ENCODE measurements at regions not wholly inside any gene's neighbourhood (a gene's known extent, or its start where the extent isn't known, plus 50 kb on each side); places are given as distances from the start of the nearest gene placed in this dataset.
"Not testable (repeated sequence)": the region's sequence is repeated elsewhere in the genome, so short reads cannot be mapped to it uniquely, and the experiment has no call there.

DNA sequence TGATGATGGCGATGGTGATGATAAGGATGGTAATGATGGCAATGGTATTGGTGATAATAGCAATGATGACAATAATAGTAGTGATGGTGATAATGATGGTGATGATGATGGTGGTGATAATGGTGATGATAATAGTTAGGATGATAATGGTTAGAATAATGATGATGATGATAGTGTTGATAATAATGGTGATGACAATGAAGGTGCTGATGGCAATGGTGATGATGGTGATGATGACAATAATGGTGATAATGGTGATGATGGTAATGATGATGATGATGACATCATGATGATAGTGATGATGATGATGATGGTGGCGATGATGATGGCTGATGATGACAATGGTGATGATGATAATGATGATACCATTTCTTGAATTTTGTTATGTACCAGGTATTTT, 309.9 kb downstream of the MIAT start:
- no peaks in the 10 kb centered on the region for H3K4me1 ChIP-seq (ENCODE audit: insufficient read depth, low read length)
- H3K36me3 ChIP-seq (ENCODE audit: insufficient read depth, low read length): no peaks in the 10 kb centered on the region
- no peak overlapping the region for H3K9ac ChIP-seq (ENCODE audit: low read depth, low read length)

GRCh38 chr22:26968859-26969523, 311.6 kb downstream of the MIAT start:
- H3K36me3 ChIP-seq (ENCODE audit: insufficient read depth, low read length): no peaks in the 10 kb centered on the region
- no peaks in the 10 kb centered on the region for H3K9me3 ChIP-seq (ENCODE audit: control insufficient read depth, insufficient read depth, low read length)
- no peaks in the 10 kb centered on the region for H3K4me1 ChIP-seq (ENCODE audit: insufficient read depth, low read length)
- H3K9ac ChIP-seq (ENCODE audit: low read depth, low read length): no peak overlapping the region

More for the DNA sequence above, 309.9 kb downstream of the MIAT start:
- H3K9me3 ChIP-seq (ENCODE audit: control insufficient read depth, insufficient read depth, low read length): no peaks in the 10 kb centered on the region

GRCh38 chr22:26970809-26971394, 313.5 kb downstream of the MIAT start:
- Histone ChIP-seq H3K9ac (ENCODE audit: low read depth, low read length) (no peak overlapping the region), H3K9me3 (ENCODE audit: control insufficient read depth, insufficient read depth, low read length) (no peaks in the 10 kb centered on the region), H3K4me1 (ENCODE audit: insufficient read depth, low read length) (no peaks in the 10 kb centered on the region), H3K36me3 (ENCODE audit: insufficient read depth, low read length) (no peaks in the 10 kb centered on the region)

- Histone ChIP-seq H3K9me3 (ENCODE audit: control insufficient read depth, insufficient read depth, low read length) (no peaks in the 10 kb centered on the region), H3K36me3 (ENCODE audit: insufficient read depth, low read length) (no peaks in the 10 kb centered on the region), H3K9ac (ENCODE audit: low read depth, low read length) (no peak overlapping the region), H3K4me1 (ENCODE audit: insufficient read depth, low read length) (no peaks in the 10 kb centered on the region)
Measured at GRCh38 chr22:26972286-26972685, 314.9 kb downstream of the MIAT start.

- not testable (repeated sequence) for H3K4me1 ChIP-seq (ENCODE audit: insufficient read depth, low read length); H3K9me3 ChIP-seq (ENCODE audit: control insufficient read depth, insufficient read depth, low read length); H3K36me3 ChIP-seq (ENCODE audit: insufficient read depth, low read length)
Measured at GRCh38 chr22:26972915-26973314, 315.5 kb downstream of the MIAT start.

DNA sequence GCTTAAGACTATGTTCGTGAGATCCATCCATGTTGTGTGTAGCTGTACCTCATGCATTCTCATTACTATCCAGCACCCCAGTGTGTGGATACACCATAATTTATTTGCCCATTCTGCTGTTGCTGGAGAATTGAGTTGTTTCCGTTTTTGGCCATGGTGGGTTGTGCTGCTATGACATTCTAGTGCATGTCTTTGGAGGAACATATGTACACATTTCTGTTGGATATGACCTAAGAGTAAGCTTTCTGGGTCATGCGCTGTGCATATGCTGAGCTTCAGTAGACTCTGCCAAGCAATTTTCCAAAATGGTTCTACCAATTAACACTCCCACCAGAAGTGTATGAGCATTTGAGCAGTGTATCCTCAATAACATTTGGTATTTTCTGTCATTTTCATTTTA, 316.6 kb downstream of the MIAT start:
- H3K9ac ChIP-seq (ENCODE audit: low read depth, low read length): no peak overlapping the region

More at GRCh38 chr22:26972915-26973314, 315.5 kb downstream of the MIAT start:
- H3K9ac ChIP-seq (ENCODE audit: low read depth, low read length): not testable (repeated sequence)

DNA sequence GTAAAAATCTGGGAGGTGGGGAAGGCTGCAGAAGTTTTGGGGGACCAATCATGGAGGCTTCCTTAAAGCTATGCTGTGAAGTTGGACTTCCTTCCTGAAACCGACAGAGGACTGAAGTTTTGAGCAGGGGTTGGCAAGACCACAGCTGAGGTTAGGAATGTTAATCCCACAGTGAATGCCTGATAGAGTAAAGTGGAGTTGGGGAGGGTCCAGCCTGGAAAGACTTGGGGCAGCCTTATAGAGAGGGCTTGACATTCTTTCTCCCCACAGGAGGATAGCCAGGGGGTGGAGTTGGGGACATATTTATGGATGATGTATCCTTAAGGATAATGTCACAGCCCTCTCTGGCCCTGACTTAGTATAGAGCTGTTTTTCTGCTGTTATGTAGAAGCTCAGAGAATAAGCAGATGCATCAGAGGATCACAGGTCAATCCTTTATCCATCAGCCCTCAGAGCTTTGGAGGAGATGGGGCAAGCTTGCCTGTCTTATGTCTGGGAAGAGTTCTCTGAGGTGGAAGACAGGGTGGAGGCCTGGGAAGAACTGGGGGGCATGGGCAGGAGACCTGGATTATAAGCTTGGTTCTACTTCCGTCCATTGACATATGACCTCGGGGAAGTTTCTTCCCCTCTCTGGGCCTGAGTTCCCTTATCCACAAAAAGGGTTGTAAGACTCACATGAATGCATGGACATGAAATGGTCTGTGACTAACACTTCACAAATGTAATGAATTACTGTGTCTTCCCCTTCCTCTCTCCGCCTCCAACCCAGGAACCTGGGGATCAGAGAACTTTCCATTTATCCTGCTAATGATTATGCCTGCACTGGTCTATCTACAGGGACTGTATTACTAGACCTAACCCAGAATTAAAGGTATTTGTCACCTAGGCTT, 317.8 kb downstream of the MIAT start:
- Histone ChIP-seq H3K9ac (ENCODE audit: low read depth, low read length) (no peak overlapping the region), H3K36me3 (ENCODE audit: insufficient read depth, low read length) (no peaks in the 10 kb centered on the region), H3K9me3 (ENCODE audit: control insufficient read depth, insufficient read depth, low read length) (no peaks in the 10 kb centered on the region), H3K4me1 (ENCODE audit: insufficient read depth, low read length) (no peaks in the 10 kb centered on the region)

More for the DNA sequence above, 316.6 kb downstream of the MIAT start:
- H3K36me3 ChIP-seq (ENCODE audit: insufficient read depth, low read length): no peaks in the 10 kb centered on the region
- no peaks in the 10 kb centered on the region for H3K9me3 ChIP-seq (ENCODE audit: control insufficient read depth, insufficient read depth, low read length)
- no peaks in the 10 kb centered on the region for H3K4me1 ChIP-seq (ENCODE audit: insufficient read depth, low read length)

GRCh38 chr22:26975865-26976264, 318.5 kb downstream of the MIAT start:
- H3K9ac ChIP-seq (ENCODE audit: low read depth, low read length): no peak overlapping the region
- H3K36me3 ChIP-seq (ENCODE audit: insufficient read depth, low read length): no peaks in the 10 kb centered on the region
- H3K9me3 ChIP-seq (ENCODE audit: control insufficient read depth, insufficient read depth, low read length): no peaks in the 10 kb centered on the region
- H3K4me1 ChIP-seq (ENCODE audit: insufficient read depth, low read length): no peaks in the 10 kb centered on the region

DNA sequence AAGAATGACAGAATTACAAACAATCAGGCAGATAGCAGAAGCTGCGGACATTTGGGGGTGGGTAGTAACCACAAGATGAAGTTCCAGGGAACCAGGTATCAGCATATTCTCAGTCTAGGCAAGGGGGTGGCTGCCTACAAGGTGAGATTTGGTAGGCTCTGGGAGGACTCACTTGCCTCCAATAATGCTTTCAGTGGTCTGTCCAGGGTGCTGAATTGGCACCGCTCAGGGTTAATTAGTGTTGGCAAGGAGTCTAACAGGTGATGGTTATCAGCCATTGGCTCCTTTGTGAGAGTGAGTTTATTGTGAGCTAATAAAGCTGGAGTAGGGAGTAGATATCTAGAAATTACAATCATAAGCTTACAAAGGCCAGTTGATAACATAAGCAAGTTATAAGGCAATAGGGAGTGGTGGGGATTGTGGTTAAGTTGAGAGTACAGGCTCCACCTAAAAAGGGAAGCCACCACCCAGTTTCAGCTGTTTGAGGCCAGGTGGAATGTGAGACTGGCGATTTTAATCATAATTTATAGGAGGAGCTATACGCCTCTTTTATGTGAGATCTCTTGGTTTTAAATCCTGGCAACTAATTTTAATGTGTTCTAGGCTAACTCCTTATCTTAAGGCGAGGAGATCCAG, 320.5 kb downstream of the MIAT start:
- Histone ChIP-seq H3K9ac (ENCODE audit: low read depth, low read length) (no peak overlapping the region), H3K4me1 (ENCODE audit: insufficient read depth, low read length) (no peaks in the 10 kb centered on the region), H3K36me3 (ENCODE audit: insufficient read depth, low read length) (no peaks in the 10 kb centered on the region), H3K9me3 (ENCODE audit: control insufficient read depth, insufficient read depth, low read length) (no peaks in the 10 kb centered on the region)

DNA sequence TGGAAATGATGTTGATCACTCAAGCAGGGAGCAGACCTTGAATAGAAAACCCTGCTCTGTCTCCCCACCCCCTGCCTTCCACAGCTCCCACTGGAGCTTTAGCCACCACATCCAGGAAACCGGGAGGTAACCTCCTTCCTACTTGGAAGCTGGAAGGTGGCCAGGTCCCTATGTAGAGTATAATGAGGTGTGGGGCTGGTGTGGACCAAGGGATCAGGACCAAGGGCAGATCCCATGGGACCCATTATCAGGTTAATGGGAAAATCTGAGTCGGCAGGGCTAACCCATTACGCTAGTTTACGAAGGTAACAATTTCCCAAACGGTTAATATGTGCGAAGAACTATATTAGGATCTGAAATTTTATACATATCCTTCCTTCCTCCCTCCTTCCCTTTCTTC, 321.9 kb downstream of the MIAT start:
- Histone ChIP-seq H3K4me1 (ENCODE audit: insufficient read depth, low read length) (no peaks in the 10 kb centered on the region), H3K36me3 (ENCODE audit: insufficient read depth, low read length) (no peaks in the 10 kb centered on the region), H3K9ac (ENCODE audit: low read depth, low read length) (no peak overlapping the region), H3K9me3 (ENCODE audit: control insufficient read depth, insufficient read depth, low read length) (no peaks in the 10 kb centered on the region)

DNA sequence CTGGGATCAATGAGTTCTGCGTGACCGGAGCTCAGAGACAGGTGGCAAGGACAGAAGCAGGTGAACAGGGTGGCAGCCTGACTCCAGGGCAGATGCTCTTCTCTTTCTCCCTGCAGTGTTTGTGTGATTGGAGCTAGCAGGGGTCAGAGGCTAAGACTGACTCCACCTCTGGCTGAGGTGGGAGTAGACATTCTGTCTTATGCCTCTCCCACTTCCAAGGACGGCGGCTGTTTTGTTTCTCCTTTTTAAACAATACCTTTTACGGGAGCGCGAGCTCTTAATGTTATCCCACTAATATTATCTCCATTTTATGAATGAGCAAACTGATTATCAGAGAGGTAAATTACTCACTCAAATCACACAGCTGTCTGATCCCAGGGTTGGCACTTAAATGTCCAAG, 323.7 kb downstream of the MIAT start:
- H3K9ac ChIP-seq (ENCODE audit: low read depth, low read length): no peak overlapping the region
- H3K9me3 ChIP-seq (ENCODE audit: control insufficient read depth, insufficient read depth, low read length): no peaks in the 10 kb centered on the region
- H3K4me1 ChIP-seq (ENCODE audit: insufficient read depth, low read length): peaks cover under 1% of the 10 kb centered on the region; the same call in 1 of the 2 replicates
- H3K36me3 ChIP-seq (ENCODE audit: insufficient read depth, low read length): no peaks in the 10 kb centered on the region

GRCh38 chr22:26981541-26981940, 324.2 kb downstream of the MIAT start:
- Histone ChIP-seq H3K36me3 (ENCODE audit: insufficient read depth, low read length) (no peaks in the 10 kb centered on the region), H3K4me1 (ENCODE audit: insufficient read depth, low read length) (peaks cover 5% of the 10 kb centered on the region; the same call in 1 of the 2 replicates), H3K9ac (ENCODE audit: low read depth, low read length) (no peak overlapping the region), H3K9me3 (ENCODE audit: control insufficient read depth, insufficient read depth, low read length) (no peaks in the 10 kb centered on the region)

GRCh38 chr22:26983311-26983710, 325.9 kb downstream of the MIAT start:
- Histone ChIP-seq H3K4me1 (ENCODE audit: insufficient read depth, low read length) (peaks cover 10% of the 10 kb centered on the region), H3K9me3 (ENCODE audit: control insufficient read depth, insufficient read depth, low read length) (no peaks in the 10 kb centered on the region), H3K9ac (ENCODE audit: low read depth, low read length) (no peak overlapping the region), H3K36me3 (ENCODE audit: insufficient read depth, low read length) (no peaks in the 10 kb centered on the region)

- no peaks in the 10 kb centered on the region for H3K36me3 ChIP-seq (ENCODE audit: insufficient read depth, low read length)
- no peak overlapping the region for H3K9ac ChIP-seq (ENCODE audit: low read depth, low read length)
- peaks cover 10% of the 10 kb centered on the region for H3K4me1 ChIP-seq (ENCODE audit: insufficient read depth, low read length)
- H3K9me3 ChIP-seq (ENCODE audit: control insufficient read depth, insufficient read depth, low read length): no peaks in the 10 kb centered on the region
Measured at GRCh38 chr22:26985206-26985605, 327.8 kb downstream of the MIAT start.
